GM11168 (cell line): ENCODE measurements at regions not wholly inside any gene's neighbourhood (a gene's known extent, or its start where the extent isn't known, plus 50 kb on each side); places are given as distances from the start of the nearest gene placed in this dataset.

Experiments used
- in situ Hi-C: fragments of 300-500 bp; cut with MboI; formaldehyde crosslinking; loops from one replicate; pipeline ENCODE4 v1.12.0; 2022; ENCODE audit warnings: low sequenced_read_pairs; ENCODE audit not compliant: unreplicated experiment

GRCh38 chr5:143671674-143672569 is 140.0 kb upstream of the HMHB1 start:
- in situ Hi-C loops: no loop called here

- in situ Hi-C loops: no loop called here
These were observed 140.9 kb upstream of the HMHB1 start for GRCh38 chr5:143671021-143671420.

DNA sequence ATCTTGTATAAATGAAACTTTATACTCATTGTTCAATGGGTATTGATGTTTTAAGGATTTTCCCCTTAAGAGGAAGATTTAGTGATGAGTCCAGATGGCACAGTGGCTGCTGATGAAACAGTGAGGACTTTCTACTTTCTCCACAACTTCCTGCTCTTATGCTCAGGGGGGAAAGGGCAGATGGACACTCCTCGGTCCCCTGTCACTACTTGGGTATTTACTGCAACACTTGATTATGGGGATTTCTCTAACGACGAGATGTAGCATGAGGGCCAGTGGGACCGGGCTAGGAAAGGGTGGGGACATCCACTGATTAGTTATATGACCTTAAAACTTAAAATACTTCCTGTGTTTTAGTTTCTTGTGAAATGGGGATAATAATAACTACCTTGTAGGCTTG is 146.1 kb upstream of the HMHB1 start:
- in situ Hi-C loops: no loop called here

GRCh38 chr5:143664623-143665022 is 147.3 kb upstream of the HMHB1 start:
- in situ Hi-C loops: no loop called here

- in situ Hi-C loops: no loop called here
These were observed 148.1 kb upstream of the HMHB1 start for GRCh38 chr5:143663872-143664271.

DNA sequence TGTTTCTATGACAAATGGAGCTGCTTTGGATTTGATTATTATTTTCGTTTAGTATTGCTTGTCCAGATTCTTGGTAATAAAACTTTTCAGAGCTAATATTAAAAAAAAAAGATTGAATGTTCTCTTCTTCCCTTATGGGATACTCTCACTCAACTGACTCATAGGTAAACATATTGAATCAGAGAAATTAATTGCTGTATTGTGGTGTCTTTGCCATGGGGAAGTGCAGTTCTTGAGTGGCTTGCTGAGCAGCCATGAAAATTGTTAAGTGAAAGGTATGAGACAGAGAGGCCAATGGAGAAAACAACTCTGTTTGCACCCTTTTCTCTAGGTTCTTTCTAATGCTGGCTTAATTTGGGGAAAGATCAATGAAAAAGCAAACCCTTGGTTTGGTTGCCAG is 149.9 kb upstream of the HMHB1 start:
- in situ Hi-C loops: no loop called here

DNA sequence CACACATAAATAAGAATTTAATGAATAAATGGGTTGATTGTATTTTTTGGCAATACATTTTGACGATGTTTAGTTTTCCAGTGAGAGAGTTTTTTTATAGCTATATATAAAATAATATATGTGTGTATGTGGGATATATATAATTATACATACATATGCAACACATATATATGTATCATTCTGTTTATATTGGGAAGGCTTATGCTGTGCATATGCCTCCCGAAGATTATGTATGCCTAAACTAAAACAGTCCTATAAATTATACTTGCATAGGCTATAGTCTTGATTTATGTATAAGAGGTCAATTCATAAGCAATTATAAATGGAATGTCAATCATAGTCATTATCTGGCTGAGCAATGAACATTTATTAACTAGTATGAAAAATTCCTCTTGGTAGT is 151.3 kb upstream of the HMHB1 start:
- in situ Hi-C loops: no loop called here

- in situ Hi-C loops: no loop called here
These were observed 152.2 kb upstream of the HMHB1 start for GRCh38 chr5:143659599-143660238.

DNA sequence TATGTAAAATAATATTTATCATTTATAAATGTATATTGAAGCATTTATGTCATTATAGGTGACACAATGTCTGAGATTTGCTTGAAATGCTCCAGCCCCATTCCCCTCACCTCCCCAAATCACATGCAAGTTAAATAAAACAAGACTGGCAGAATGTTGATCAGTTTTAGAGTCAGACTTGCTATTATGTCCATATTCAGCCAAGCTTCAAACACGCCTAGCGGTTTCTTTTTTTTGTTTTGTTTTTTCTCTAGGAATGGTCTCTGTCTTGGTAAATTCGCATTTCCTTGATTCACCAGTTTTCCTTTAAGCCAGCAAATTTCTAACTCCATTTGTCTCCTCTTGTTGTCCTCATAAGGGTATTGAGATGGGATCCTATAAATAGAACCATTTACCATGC is 153.0 kb upstream of the HMHB1 start:
- in situ Hi-C loops: no loop called here

GRCh38 chr5:143657647-143658285 is 154.2 kb upstream of the HMHB1 start:
- in situ Hi-C loops: no loop called here

- in situ Hi-C loops: no loop called here
These were observed 158.1 kb upstream of the HMHB1 start for GRCh38 chr5:143653766-143654282.

- in situ Hi-C loops: no loop called here
These were observed 158.7 kb upstream of the HMHB1 start for GRCh38 chr5:143653256-143653655.

GRCh38 chr5:143652108-143652700 is 159.8 kb upstream of the HMHB1 start:
- in situ Hi-C loops: no loop called here

DNA sequence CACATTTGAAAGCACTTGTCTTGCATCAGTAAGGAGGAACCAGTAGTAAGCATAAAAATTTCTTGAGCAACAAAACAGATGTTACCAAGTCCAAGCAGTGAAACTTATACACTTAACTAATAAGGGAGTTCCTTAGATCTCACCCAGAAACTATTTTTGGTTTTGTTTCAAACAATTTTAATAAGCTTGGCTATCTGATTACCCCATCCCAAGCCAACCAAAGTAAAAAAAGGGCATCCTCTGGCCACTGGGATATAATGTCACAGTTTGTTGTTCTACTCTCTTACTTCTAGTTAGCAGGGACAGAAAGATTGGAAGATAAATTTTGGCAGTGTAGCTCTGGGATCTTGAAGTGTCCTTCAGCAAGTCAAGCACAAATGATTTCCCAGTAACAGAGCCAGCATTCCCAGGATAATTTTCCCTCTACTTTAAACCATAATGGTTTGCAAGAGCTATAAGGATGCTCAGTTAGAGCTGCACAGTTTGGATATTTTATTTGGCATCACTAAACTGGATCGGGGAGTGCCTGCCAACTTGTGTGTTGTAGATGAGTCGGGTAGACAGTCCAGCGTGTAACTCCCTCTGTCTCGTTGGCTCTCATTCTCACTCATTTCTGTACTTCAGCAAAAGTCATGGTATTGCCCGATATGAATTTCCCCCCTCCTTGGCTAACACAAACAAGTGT is 161.9 kb upstream of the HMHB1 start:
- in situ Hi-C loops: no loop called here

DNA sequence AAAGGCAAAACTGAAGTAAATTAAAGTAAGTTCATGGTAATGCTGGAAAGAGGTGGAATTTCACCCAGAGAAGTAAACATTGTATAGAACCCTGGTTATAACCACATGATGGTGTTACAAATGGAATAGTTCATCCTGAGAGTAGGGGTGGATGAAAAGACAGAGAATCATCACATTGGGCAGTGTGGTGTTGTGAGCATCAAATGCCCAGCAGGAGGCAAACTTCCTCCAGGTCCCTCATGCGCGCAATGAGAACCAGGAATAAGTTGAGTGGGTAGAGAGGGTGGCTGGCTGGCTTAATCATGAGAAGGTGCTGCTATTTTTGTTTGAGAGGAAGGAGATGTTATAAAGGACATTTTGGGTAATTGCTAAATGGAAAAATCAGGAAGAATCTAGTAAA is 163.3 kb upstream of the HMHB1 start:
- in situ Hi-C loops: no loop called here

- in situ Hi-C loops: no loop called here
These were observed 165.0 kb upstream of the HMHB1 start for GRCh38 chr5:143646961-143647360.

- in situ Hi-C loops: no loop called here
These were observed 166.6 kb upstream of the HMHB1 start for GRCh38 chr5:143645356-143645755.

DNA sequence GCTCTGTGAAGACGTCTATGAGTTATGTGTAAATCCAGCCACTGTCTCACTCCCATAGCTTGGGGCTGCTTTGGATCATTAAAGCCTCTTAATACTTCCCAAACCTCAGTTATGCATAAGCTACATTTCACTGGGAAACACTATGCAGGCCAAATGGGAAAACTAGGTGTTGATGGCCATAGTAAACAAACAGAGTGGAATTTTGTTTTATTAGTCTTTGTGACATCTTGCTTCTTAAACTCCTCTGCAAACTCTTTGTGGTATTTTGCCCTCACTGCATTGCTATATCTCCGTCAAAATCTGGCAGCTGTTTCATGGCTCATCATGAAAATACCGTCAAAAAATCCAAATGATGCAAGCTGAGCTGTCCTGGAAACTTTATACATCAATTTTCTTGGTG is 167.2 kb upstream of the HMHB1 start:
- in situ Hi-C loops: no loop called here

DNA sequence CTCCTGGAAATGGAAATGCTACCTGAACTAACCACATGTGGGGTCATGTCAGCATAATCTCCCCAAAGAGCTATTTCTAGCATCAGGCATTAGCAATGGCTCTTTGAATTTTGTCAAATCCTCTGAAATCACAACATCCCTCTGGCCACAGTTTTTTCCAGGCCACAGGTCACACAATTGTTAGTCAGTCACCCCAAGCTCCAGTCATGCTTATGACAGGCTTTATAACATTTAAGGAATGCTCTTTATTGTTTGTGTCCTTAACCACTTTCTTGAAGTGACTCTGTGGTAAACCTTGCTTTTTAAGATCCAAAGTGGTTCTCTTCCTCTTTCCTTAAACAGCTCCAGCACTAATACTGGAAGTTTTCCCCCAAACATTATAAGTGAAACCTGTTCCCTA is 169.2 kb upstream of the HMHB1 start:
- in situ Hi-C loops: no loop called here
